K562 (cell line): ENCODE measurements at regions not wholly inside any gene's neighbourhood (a gene's known extent, or its start where the extent isn't known, plus 50 kb on each side); places are given as distances from the start of the nearest gene placed in this dataset.

Source experiments
- CHD1 ChIP-seq: fragments of 200-600 bp; sonication (generic); IDR thresholded peaks from one replicate; pipeline ENCODE4 v1.6.1; 2012; ENCODE audit warnings: mild to moderate bottlenecking, moderate library complexity, low read length, inconsistent platforms
- DNMT1 ChIP-seq: fragments of 450-650 bp; IDR thresholded peaks from 2 replicates; pipeline ENCODE4 v1.6.1; 2016; ENCODE audit warnings: antibody characterized with exemption, mild to moderate bottlenecking
- EZH2 ChIP-seq: IDR thresholded peaks from 2 replicates; pipeline ENCODE4 v1.6.1; 2012; ENCODE audit warnings: low read depth, mild to moderate bottlenecking, inconsistent platforms, low read length, borderline replicate concordance
- FOXP4 ChIP-seq: sonication (generic); formaldehyde crosslinking; IDR thresholded peaks from 2 replicates; pipeline ENCODE4 v1.8.0; 2022; ENCODE audit warnings: mild to moderate bottlenecking, missing genetic modification reagents, borderline replicate concordance
- HCFC1 ChIP-seq: IDR thresholded peaks from 2 replicates; pipeline ENCODE4 v1.6.1; 2012; ENCODE audit warnings: low read depth, low read length, improper control_type of control experiment
- HNRNPH1 ChIP-seq: fragments of 200-400 bp; formaldehyde crosslinking; optimal IDR thresholded peaks from 2 replicates; pipeline ENCODE3; 2017; ENCODE audit warnings: low read depth, mild to moderate bottlenecking, low read length, moderate library complexity
- KAT7 ChIP-seq: sonication (generic); formaldehyde crosslinking; IDR thresholded peaks from 2 replicates; pipeline ENCODE4 v1.8.0; 2022; ENCODE audit warnings: missing genetic modification reagents, mild to moderate bottlenecking, borderline replicate concordance
- MAFG ChIP-seq: fragments of 450-650 bp; conservative IDR thresholded peaks from 2 replicates; pipeline ENCODE4 v1.6.1; 2016; ENCODE audit warnings: missing genetic modification characterization, missing compliant biosample characterization
- MTF1 ChIP-seq: fragments of 250-450 bp; sonication (Bioruptor Pico); IDR thresholded peaks from 2 replicates; pipeline ENCODE4 v1.9.0; 2021; ENCODE audit warnings: moderate library complexity, mild to moderate bottlenecking, inconsistent platforms, borderline replicate concordance
- NFIC ChIP-seq: fragments of 450-650 bp; IDR thresholded peaks from 2 replicates; pipeline ENCODE4 v1.6.1; 2017; ENCODE audit warnings: mild to moderate bottlenecking, inconsistent platforms
- PHF20 ChIP-seq: fragments of 450-650 bp; IDR thresholded peaks from 2 replicates; pipeline ENCODE4 v1.6.1; 2018; ENCODE audit not compliant: partially characterized antibody
- TAF15 ChIP-seq: fragments of 200-400 bp; formaldehyde crosslinking; IDR thresholded peaks from 2 replicates; pipeline ENCODE4 v1.6.1; 2017; ENCODE audit warnings: mild to moderate bottlenecking, low read depth, low read length, moderate library complexity
- TCF7 ChIP-seq: sonication (generic); IDR thresholded peaks from 2 replicates; pipeline ENCODE4 v1.6.1; 2016; ENCODE audit warnings: antibody characterized with exemption, borderline replicate concordance
- TCF7L2 ChIP-seq: fragments of 150-350 bp; IDR thresholded peaks from 2 replicates; pipeline ENCODE4 v1.6.1; 2016; ENCODE audit warnings: low read depth, mild to moderate bottlenecking, low read length, moderate library complexity
- ZC3H4 ChIP-seq: sonication (generic); formaldehyde crosslinking; IDR thresholded peaks from 2 replicates; pipeline ENCODE4 v1.9.0; 2021; ENCODE audit warnings: missing genetic modification reagents, borderline replicate concordance
- ZNF282 ChIP-seq: sonication (generic); formaldehyde crosslinking; IDR thresholded peaks from 2 replicates; pipeline ENCODE4 v1.8.1; 2023; ENCODE audit warnings: missing genetic modification reagents
- TF ChIP-seq, protein P1 (sequence below): fragments of 450-650 bp; formaldehyde crosslinking; IDR thresholded peaks from 2 replicates; pipeline ENCODE4 v1.4.0; 2022; ENCODE audit warnings: mild to moderate bottlenecking, moderate library complexity
- TF ChIP-seq, protein P2 (sequence below): fragments of 250-450 bp; sonication (Bioruptor Pico); IDR thresholded peaks from 2 replicates; pipeline ENCODE4 v1.5.0; 2021
- TF ChIP-seq, protein P3 (sequence below): fragments of 450-650 bp; IDR thresholded peaks from 2 replicates; pipeline ENCODE4 v1.7.0; 2016; ENCODE audit warnings: borderline replicate concordance
- TF ChIP-seq, protein P4 (sequence below): sonication (generic); formaldehyde crosslinking; IDR thresholded peaks from 2 replicates; pipeline ENCODE4 v1.8.0; 2022; ENCODE audit warnings: mild to moderate bottlenecking, missing genetic modification reagents
- TF ChIP-seq, protein P5 (sequence below): fragments of 450-650 bp; formaldehyde crosslinking; IDR thresholded peaks from 2 replicates; pipeline ENCODE4 v1.4.0; 2020; ENCODE audit warnings: mild to moderate bottlenecking, moderate library complexity

- TF ChIP-seq TAF15 (no peak), PHF20 (no peak), FOXP4 (no peak), TCF7 (no peak), CHD1 (no peak), DNMT1 (no peak), MTF1 (CRISPR knock-in tag) (no peak), TCF7L2 (no peak), ZC3H4 (no peak), KAT7 (no peak), MAFG (tag) (no peak), NFIC (no peak), EZH2 (no peak), ZNF282 (CRISPR knock-in tag) (no peak), HNRNPH1 (no peak), HCFC1 (no peak)
- TF ChIP-seq, protein P1, sequence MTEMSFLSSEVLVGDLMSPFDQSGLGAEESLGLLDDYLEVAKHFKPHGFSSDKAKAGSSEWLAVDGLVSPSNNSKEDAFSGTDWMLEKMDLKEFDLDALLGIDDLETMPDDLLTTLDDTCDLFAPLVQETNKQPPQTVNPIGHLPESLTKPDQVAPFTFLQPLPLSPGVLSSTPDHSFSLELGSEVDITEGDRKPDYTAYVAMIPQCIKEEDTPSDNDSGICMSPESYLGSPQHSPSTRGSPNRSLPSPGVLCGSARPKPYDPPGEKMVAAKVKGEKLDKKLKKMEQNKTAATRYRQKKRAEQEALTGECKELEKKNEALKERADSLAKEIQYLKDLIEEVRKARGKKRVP (CRISPR knock-in tag), result peak; percentile 87
- TF ChIP-seq, protein P2, sequence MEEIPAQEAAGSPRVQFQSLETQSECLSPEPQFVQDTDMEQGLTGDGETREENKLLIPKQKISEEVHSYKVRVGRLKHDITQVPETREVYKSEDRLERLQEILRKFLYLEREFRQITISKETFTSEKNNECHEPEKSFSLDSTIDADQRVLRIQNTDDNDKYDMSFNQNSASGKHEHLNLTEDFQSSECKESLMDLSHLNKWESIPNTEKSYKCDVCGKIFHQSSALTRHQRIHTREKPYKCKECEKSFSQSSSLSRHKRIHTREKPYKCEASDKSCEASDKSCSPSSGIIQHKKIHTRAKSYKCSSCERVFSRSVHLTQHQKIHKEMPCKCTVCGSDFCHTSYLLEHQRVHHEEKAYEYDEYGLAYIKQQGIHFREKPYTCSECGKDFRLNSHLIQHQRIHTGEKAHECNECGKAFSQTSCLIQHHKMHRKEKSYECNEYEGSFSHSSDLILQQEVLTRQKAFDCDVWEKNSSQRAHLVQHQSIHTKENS (CRISPR knock-in tag), result no peak
- TF ChIP-seq, protein P3, sequence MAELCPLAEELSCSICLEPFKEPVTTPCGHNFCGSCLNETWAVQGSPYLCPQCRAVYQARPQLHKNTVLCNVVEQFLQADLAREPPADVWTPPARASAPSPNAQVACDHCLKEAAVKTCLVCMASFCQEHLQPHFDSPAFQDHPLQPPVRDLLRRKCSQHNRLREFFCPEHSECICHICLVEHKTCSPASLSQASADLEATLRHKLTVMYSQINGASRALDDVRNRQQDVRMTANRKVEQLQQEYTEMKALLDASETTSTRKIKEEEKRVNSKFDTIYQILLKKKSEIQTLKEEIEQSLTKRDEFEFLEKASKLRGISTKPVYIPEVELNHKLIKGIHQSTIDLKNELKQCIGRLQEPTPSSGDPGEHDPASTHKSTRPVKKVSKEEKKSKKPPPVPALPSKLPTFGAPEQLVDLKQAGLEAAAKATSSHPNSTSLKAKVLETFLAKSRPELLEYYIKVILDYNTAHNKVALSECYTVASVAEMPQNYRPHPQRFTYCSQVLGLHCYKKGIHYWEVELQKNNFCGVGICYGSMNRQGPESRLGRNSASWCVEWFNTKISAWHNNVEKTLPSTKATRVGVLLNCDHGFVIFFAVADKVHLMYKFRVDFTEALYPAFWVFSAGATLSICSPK, result no peak
- TF ChIP-seq, protein P4, sequence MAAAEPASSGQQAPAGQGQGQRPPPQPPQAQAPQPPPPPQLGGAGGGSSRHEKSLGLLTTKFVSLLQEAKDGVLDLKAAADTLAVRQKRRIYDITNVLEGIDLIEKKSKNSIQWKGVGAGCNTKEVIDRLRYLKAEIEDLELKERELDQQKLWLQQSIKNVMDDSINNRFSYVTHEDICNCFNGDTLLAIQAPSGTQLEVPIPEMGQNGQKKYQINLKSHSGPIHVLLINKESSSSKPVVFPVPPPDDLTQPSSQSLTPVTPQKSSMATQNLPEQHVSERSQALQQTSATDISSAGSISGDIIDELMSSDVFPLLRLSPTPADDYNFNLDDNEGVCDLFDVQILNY (CRISPR knock-in tag), result no peak
- TF ChIP-seq, protein P5, sequence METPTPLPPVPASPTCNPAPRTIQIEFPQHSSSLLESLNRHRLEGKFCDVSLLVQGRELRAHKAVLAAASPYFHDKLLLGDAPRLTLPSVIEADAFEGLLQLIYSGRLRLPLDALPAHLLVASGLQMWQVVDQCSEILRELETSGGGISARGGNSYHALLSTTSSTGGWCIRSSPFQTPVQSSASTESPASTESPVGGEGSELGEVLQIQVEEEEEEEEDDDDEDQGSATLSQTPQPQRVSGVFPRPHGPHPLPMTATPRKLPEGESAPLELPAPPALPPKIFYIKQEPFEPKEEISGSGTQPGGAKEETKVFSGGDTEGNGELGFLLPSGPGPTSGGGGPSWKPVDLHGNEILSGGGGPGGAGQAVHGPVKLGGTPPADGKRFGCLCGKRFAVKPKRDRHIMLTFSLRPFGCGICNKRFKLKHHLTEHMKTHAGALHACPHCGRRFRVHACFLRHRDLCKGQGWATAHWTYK (CRISPR knock-in tag), result no peak
Observed at GRCh38 chr4:140250989-140251552, 97.1 kb upstream of the MAML3 start (continued).
